Large intestine (tissue), 3 donors: ENCODE measurements at regions not wholly inside any gene's neighbourhood (a gene's known extent, or its start where the extent isn't known, plus 50 kb on each side); places are given as distances from the start of the nearest gene placed in this dataset.
A peak's percentile ranks its signal among the peaks of the same experiment; 100 is the strongest.
"Not testable (repeated sequence)": the region's sequence is repeated elsewhere in the genome, so short reads cannot be mapped to it uniquely, and the experiment has no call there.

Experiments used
- DNase-seq, 2 donors: peaks; one replicate each; pipeline versions ENCODE4 v3.0.0 to v3.0.0-alpha.2; 2013
- H3K27ac ChIP-seq: one replicate; pipeline ENCODE4 v1.5.1; 2013; ENCODE audit warnings: low read length
- H3K27me3 ChIP-seq: 2 replicates; pipeline ENCODE4 v1.6.1; 2013; ENCODE audit warnings: low read length; ENCODE audit not compliant: control insufficient read depth, insufficient read depth
- H3K36me3 ChIP-seq: 2 replicates; pipeline ENCODE4 v1.6.1; 2013; ENCODE audit warnings: low read length; ENCODE audit not compliant: control insufficient read depth, insufficient read depth
- H3K4me1 ChIP-seq: one replicate; pipeline ENCODE4 v1.6.1; 2013; ENCODE audit warnings: low read length; ENCODE audit not compliant: control insufficient read depth, insufficient read depth
- H3K4me3 ChIP-seq: one replicate; pipeline ENCODE4 v1.5.1; 2013; ENCODE audit warnings: low read length
- H3K9me3 ChIP-seq: one replicate; pipeline ENCODE4 v1.6.1; 2013; ENCODE audit warnings: mild to moderate bottlenecking, low read depth, low read length, moderate library complexity; ENCODE audit not compliant: control insufficient read depth
- WGBS: methylation state at CpG from one replicate; pipeline ENCODE4 v1.1.5; 2013; ENCODE audit warnings: low lambda C conversion rate; ENCODE audit not compliant: insufficient coverage; 5-methylcytosine and 5-hydroxymethylcytosine counted together

- Histone ChIP-seq H3K9me3 (no peaks in the 10 kb centered on the region), H3K27ac (no peak overlapping the region)
- WGBS, result 50% methylated on average over 2 of the region's 3 CpGs
Observed at GRCh38 chr2:114128263-114128662, 238.4 kb downstream of the ACTR3 start.

GRCh38 chr2:114128725-114129124, 238.8 kb downstream of the ACTR3 start:
- Histone ChIP-seq H3K27ac (no peak overlapping the region), H3K36me3 (no peaks in the 10 kb centered on the region)
- 60% methylated on average over 2 of the region's 6 CpGs for WGBS

More at GRCh38 chr2:114128263-114128662, 238.4 kb downstream of the ACTR3 start:
- Histone ChIP-seq H3K4me3 (no peak overlapping the region), H3K36me3 (no peaks in the 10 kb centered on the region), H3K27me3 (no peaks in the 10 kb centered on the region), H3K4me1 (no peaks in the 10 kb centered on the region)
- no peak for DNase-seq

GRCh38 chr2:114132050-114132449, 242.2 kb downstream of the ACTR3 start:
- WGBS, result no CpG with 5 or more reads among the region's 7 CpGs
- not testable (repeated sequence) for H3K4me3 ChIP-seq, H3K27me3 ChIP-seq, H3K9me3 ChIP-seq, H3K4me1 ChIP-seq, H3K27ac ChIP-seq, H3K36me3 ChIP-seq, DNase-seq

More at GRCh38 chr2:114128725-114129124, 238.8 kb downstream of the ACTR3 start:
- H3K4me1 ChIP-seq, result no peaks in the 10 kb centered on the region
- no peaks in the 10 kb centered on the region for H3K27me3 ChIP-seq
- H3K9me3 ChIP-seq, result no peaks in the 10 kb centered on the region
- DNase-seq, result no peak
- no peak overlapping the region for H3K4me3 ChIP-seq

- Histone ChIP-seq H3K9me3 (no peaks in the 10 kb centered on the region), H3K4me3 (no peak overlapping the region), H3K4me1 (no peaks in the 10 kb centered on the region), H3K27me3 (no peaks in the 10 kb centered on the region), H3K27ac (no peak overlapping the region), H3K36me3 (no peaks in the 10 kb centered on the region)
- WGBS, result 60% methylated on average over 1 of the region's 2 CpGs
- no peak for DNase-seq
Observed at GRCh38 chr2:114134146-114134545, 244.3 kb downstream of the ACTR3 start.

GRCh38 chr2:114139542-114139941, 249.7 kb downstream of the ACTR3 start:
- H3K9me3 ChIP-seq, result no peaks in the 10 kb centered on the region
- no peak overlapping the region for H3K4me3 ChIP-seq
- no peak for DNase-seq
- no peaks in the 10 kb centered on the region for H3K36me3 ChIP-seq
- H3K4me1 ChIP-seq, result no peaks in the 10 kb centered on the region
- no peak overlapping the region for H3K27ac ChIP-seq
- 79% methylated on average over 5 of the region's 5 CpGs for WGBS
- no peaks in the 10 kb centered on the region for H3K27me3 ChIP-seq

- H3K4me1 ChIP-seq, result no peaks in the 10 kb centered on the region
- H3K36me3 ChIP-seq, result no peaks in the 10 kb centered on the region
- DNase-seq, result no peak
- no peaks in the 10 kb centered on the region for H3K27me3 ChIP-seq
- no CpG with 5 or more reads among the region's 6 CpGs for WGBS
- H3K4me3 ChIP-seq, result no peak overlapping the region
- H3K27ac ChIP-seq, result no peak overlapping the region
- no peaks in the 10 kb centered on the region for H3K9me3 ChIP-seq
Observed at GRCh38 chr2:114156366-114157056, 266.6 kb downstream of the ACTR3 start.

- H3K36me3 ChIP-seq, result no peaks in the 10 kb centered on the region
- H3K9me3 ChIP-seq, result no peaks in the 10 kb centered on the region
- DNase-seq, result no peak
- H3K27me3 ChIP-seq, result no peaks in the 10 kb centered on the region
- no peak overlapping the region for H3K27ac ChIP-seq
- H3K4me1 ChIP-seq, result no peaks in the 10 kb centered on the region
- WGBS, result no CpG with 5 or more reads among the region's 3 CpGs
- no peak overlapping the region for H3K4me3 ChIP-seq
Observed at GRCh38 chr2:114157057-114157385, 267.1 kb downstream of the ACTR3 start.

- WGBS, result 40% methylated on average over 1 of the region's 2 CpGs
- Histone ChIP-seq H3K36me3 (no peaks in the 10 kb centered on the region), H3K27me3 (no peaks in the 10 kb centered on the region), H3K27ac (no peak overlapping the region), H3K4me3 (no peak overlapping the region), H3K4me1 (no peaks in the 10 kb centered on the region), H3K9me3 (no peaks in the 10 kb centered on the region)
- peak; percentile 38 to 57 for DNase-seq
Observed at GRCh38 chr2:114160263-114160981, 270.5 kb downstream of the ACTR3 start.

- no peak overlapping the region for H3K4me3 ChIP-seq
- no peak for DNase-seq
- H3K9me3 ChIP-seq, result no peaks in the 10 kb centered on the region
- no CpG with 5 or more reads among the region's 4 CpGs for WGBS
- no peak overlapping the region for H3K27ac ChIP-seq
- H3K27me3 ChIP-seq, result no peaks in the 10 kb centered on the region
- H3K36me3 ChIP-seq, result no peaks in the 10 kb centered on the region
- H3K4me1 ChIP-seq, result no peaks in the 10 kb centered on the region
Observed at GRCh38 chr2:114161371-114161770, 271.5 kb downstream of the ACTR3 start.

GRCh38 chr2:114167799-114168198, 274.6 kb upstream of the DPP10 start:
- Histone ChIP-seq H3K9me3 (no peaks in the 10 kb centered on the region), H3K27me3 (no peaks in the 10 kb centered on the region), H3K27ac (no peak overlapping the region), H3K36me3 (no peaks in the 10 kb centered on the region), H3K4me3 (no peak overlapping the region), H3K4me1 (no peaks in the 10 kb centered on the region)
- DNase-seq, result no peak
- WGBS, result no CpG with 5 or more reads among the region's 2 CpGs

GRCh38 chr2:114170070-114170469, 272.4 kb upstream of the DPP10 start:
- Histone ChIP-seq H3K4me3 (no peak overlapping the region), H3K4me1 (no peaks in the 10 kb centered on the region), H3K27me3 (no peaks in the 10 kb centered on the region), H3K9me3 (no peaks in the 10 kb centered on the region), H3K36me3 (no peaks in the 10 kb centered on the region), H3K27ac (no peak overlapping the region)
- DNase-seq, result no peak
- WGBS, result no CpG with 5 or more reads among the region's 1 CpG
